ENCODE measurements at regions not wholly inside any gene's neighbourhood (a gene's known extent, or its start where the extent isn't known, plus 50 kb on each side); places are given as distances from the start of the nearest gene placed in this dataset.
"Not testable (repeated sequence)": the region's sequence is repeated elsewhere in the genome, so short reads cannot be mapped to it uniquely, and the experiment has no call there.

DNA sequence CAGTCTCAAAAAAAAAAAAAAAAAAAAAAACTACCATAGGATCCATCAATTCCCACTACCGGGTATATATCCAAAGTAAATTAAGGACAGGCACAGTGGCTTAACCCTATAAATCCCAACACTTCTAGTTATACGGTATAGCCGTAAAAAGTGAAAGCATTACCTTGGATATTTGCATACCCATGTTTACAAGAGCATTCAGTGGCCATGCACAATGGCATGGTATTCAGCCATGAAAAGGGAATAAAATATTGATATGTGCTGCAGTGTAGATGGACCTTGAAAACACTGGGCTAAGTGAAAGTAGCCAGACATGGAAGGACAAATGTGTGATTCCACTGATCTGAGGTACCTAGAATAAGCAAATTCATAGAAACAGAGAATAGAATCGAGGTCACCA, 111.8 kb upstream of the CAB39 start:
- Mint-ChIP-seq H3K9me3 (peaks cover 2 to 4% of the 10 kb centered on the region in 2 donors), H3K4me3 (peak overlapping the region; percentile 50), H3K27ac (peak overlapping the region; percentile 44 to 50), H3K27me3 (ENCODE audit: low read depth in 2 of 2) (peaks cover 0 to 4% of the 10 kb centered on the region in 2 donors), H3K36me3 (no peaks in the 10 kb centered on the region), H3K4me1 (peaks cover 32 to 47% of the 10 kb centered on the region in 2 donors)
- Histone ChIP-seq H3K4me1 (ENCODE audit: control insufficient read depth, insufficient read depth, low read length) (peaks cover 39% of the 10 kb centered on the region), H3K9me3 (ENCODE audit: control insufficient read depth, insufficient read depth, low read length) (peaks cover 5% of the 10 kb centered on the region), H3K27ac (ENCODE audit: low read length) (no peak overlapping the region), H3K27me3 (ENCODE audit: control insufficient read depth, insufficient read depth, low read length) (no peaks in the 10 kb centered on the region), H3K36me3 (ENCODE audit: control insufficient read depth, insufficient read depth, low read length) (no peaks in the 10 kb centered on the region), H3K4me3 (ENCODE audit: low read length) (no peak overlapping the region)
- TF ChIP-seq, protein P1, sequence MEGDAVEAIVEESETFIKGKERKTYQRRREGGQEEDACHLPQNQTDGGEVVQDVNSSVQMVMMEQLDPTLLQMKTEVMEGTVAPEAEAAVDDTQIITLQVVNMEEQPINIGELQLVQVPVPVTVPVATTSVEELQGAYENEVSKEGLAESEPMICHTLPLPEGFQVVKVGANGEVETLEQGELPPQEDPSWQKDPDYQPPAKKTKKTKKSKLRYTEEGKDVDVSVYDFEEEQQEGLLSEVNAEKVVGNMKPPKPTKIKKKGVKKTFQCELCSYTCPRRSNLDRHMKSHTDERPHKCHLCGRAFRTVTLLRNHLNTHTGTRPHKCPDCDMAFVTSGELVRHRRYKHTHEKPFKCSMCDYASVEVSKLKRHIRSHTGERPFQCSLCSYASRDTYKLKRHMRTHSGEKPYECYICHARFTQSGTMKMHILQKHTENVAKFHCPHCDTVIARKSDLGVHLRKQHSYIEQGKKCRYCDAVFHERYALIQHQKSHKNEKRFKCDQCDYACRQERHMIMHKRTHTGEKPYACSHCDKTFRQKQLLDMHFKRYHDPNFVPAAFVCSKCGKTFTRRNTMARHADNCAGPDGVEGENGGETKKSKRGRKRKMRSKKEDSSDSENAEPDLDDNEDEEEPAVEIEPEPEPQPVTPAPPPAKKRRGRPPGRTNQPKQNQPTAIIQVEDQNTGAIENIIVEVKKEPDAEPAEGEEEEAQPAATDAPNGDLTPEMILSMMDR (IDR thresholded peaks at IDR 0.05), result no peak
- 97% methylated on average over 4 of the region's 4 CpGs for WGBS (ENCODE audit: insufficient coverage)
- DNase-seq, result no peak
- intact Hi-C loops (cut with micrococcal nuclease), result no loop called here
- no peak for ATAC-seq

DNA sequence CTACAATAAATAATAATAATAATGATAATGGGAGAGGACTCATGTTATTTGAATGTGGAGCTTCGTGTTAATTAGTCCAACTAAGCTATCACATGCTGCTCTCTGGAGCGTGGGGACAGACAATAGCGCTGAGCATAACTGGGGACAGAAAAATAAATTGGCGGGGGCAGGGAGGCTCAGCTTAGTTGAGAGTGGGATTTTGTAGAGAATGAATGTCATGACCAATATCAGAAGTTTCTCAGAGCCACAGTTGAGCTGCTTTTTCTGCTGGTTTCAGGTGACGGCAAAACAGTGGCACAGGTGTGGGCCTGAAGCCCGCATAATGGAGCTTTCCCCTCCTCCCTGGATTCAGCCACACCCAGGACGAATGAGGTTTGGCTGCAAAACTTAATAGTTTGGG, 111.1 kb upstream of the CAB39 start:
- Mint-ChIP-seq H3K36me3 (no peaks in the 10 kb centered on the region), H3K27ac (peak overlapping the region; percentile 44 to 50), H3K4me3 (peak overlapping the region; percentile 61), H3K4me1 (peaks cover 38 to 51% of the 10 kb centered on the region in 2 donors), H3K9me3 (peaks cover 2 to 5% of the 10 kb centered on the region in 2 donors), H3K27me3 (ENCODE audit: low read depth in 2 of 2) (no peaks in the 10 kb centered on the region)
- intact Hi-C loops (cut with micrococcal nuclease), result no loop called here
- peaks cover 39% of the 10 kb centered on the region for H3K4me1 ChIP-seq (ENCODE audit: control insufficient read depth, insufficient read depth, low read length)
- no peaks in the 10 kb centered on the region for H3K27me3 ChIP-seq (ENCODE audit: control insufficient read depth, insufficient read depth, low read length)
- TF ChIP-seq, protein P1 (IDR thresholded peaks at IDR 0.05), result no peak
- WGBS (ENCODE audit: insufficient coverage), result 69% methylated on average over 6 of the region's 7 CpGs
- H3K4me3 ChIP-seq (ENCODE audit: low read length), result no peak overlapping the region
- no peaks in the 10 kb centered on the region for H3K36me3 ChIP-seq (ENCODE audit: control insufficient read depth, insufficient read depth, low read length)
- peak overlapping the region; percentile 84 for H3K27ac ChIP-seq (ENCODE audit: low read length)
- no peak for ATAC-seq
- DNase-seq, result no peak
- H3K9me3 ChIP-seq (ENCODE audit: control insufficient read depth, insufficient read depth, low read length), result peaks cover 5% of the 10 kb centered on the region

DNA sequence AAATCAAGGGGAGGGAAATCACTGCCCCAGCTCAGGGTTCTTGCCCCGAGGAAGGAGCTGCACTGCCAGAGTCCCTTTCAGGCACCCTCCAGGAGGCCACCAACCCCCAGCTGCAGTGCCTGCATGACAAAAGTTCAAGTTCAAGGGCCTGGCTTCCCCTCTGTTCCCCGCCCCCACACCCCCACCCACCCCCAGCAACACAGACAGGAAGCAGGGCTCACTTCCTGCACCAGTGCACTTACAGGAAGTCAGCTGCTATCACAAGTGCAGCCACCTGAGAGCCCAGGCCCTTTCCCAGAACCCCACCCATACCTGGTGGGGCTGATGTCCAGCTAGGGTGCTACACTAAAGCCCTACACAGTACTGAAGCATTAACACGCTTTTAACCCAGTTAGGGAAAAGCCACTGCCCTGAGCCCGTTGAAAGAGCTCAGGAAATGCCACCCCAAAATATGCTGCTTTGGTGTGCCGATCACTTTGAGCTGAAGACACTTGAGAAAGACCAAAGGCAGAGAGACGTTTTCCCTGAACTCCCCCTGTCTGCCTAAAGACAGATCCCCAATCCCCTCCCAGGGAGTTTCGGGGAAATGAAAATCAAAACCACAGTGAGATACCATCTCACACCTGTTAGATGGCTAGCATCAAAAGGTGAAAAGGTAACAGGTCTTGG, 109.9 kb upstream of the CAB39 start:
- H3K4me3 ChIP-seq (ENCODE audit: low read length), result no peak overlapping the region
- peaks cover 5% of the 10 kb centered on the region for H3K9me3 ChIP-seq (ENCODE audit: control insufficient read depth, insufficient read depth, low read length)
- H3K27me3 ChIP-seq (ENCODE audit: control insufficient read depth, insufficient read depth, low read length), result no peaks in the 10 kb centered on the region
- peaks cover 2 to 8% of the 10 kb centered on the region in 2 donors for H3K9me3 Mint-ChIP-seq
- H3K4me1 Mint-ChIP-seq, result peaks cover 34 to 49% of the 10 kb centered on the region in 2 donors
- WGBS (ENCODE audit: insufficient coverage), result 6% methylated on average over 6 of the region's 7 CpGs
- ATAC-seq, result peak; percentile 81 to 85 (median 83)
- H3K36me3 Mint-ChIP-seq, result no peaks in the 10 kb centered on the region
- peaks cover 39% of the 10 kb centered on the region for H3K4me1 ChIP-seq (ENCODE audit: control insufficient read depth, insufficient read depth, low read length)
- no peaks in the 10 kb centered on the region for H3K36me3 ChIP-seq (ENCODE audit: control insufficient read depth, insufficient read depth, low read length)
- peak overlapping the region; percentile 67 for H3K4me3 Mint-ChIP-seq
- TF ChIP-seq, protein P1 (IDR thresholded peaks at IDR 0.05), result no peak
- no peaks in the 10 kb centered on the region for H3K27me3 Mint-ChIP-seq (ENCODE audit: low read depth in 2 of 2)
- DNase-seq, result peak in 1 of 2 donors; percentile 79
- H3K27ac ChIP-seq (ENCODE audit: low read length), result peak overlapping the region; percentile 84
- intact Hi-C loops (cut with micrococcal nuclease), result no loop called here
- H3K27ac Mint-ChIP-seq, result peak overlapping the region; percentile 82 to 90

DNA sequence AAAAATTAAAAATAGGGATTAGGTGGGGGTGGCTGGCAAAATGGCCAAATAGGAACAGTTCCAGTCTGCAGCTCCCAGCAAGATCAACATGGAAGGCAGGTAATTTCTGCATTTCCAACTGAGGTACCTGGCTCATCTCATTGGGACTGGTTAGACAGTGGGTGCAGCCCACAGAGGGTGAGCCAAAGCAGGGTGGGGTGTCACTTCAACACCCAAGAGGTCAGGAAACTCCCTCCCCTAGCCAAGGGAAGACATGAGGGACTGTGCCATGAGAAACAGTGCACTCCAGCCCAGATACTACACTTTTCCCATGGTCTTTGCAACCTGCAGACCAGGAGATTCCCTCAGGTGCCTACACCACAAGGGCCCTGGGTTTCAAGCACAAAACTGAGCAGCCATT, 109.3 kb upstream of the CAB39 start:
- DNase-seq; H3K9me3 ChIP-seq (ENCODE audit: control insufficient read depth, insufficient read depth, low read length); H3K36me3 Mint-ChIP-seq; intact Hi-C loops (cut with micrococcal nuclease); H3K4me3 ChIP-seq (ENCODE audit: low read length); H3K36me3 ChIP-seq (ENCODE audit: control insufficient read depth, insufficient read depth, low read length); H3K27me3 Mint-ChIP-seq (ENCODE audit: low read depth in 2 of 2); H3K27me3 ChIP-seq (ENCODE audit: control insufficient read depth, insufficient read depth, low read length); H3K9me3 Mint-ChIP-seq: not testable (repeated sequence)
- peaks cover 31 to 49% of the 10 kb centered on the region in 2 donors for H3K4me1 Mint-ChIP-seq
- Histone ChIP-seq H3K4me1 (ENCODE audit: control insufficient read depth, insufficient read depth, low read length) (peaks cover 39% of the 10 kb centered on the region), H3K27ac (ENCODE audit: low read length) (peak overlapping the region; percentile 84)
- peak overlapping the region; percentile 82 to 90 for H3K27ac Mint-ChIP-seq
- peak overlapping the region; percentile 67 for H3K4me3 Mint-ChIP-seq
- ATAC-seq, result peak; percentile 54 to 58 (median 57)

DNA sequence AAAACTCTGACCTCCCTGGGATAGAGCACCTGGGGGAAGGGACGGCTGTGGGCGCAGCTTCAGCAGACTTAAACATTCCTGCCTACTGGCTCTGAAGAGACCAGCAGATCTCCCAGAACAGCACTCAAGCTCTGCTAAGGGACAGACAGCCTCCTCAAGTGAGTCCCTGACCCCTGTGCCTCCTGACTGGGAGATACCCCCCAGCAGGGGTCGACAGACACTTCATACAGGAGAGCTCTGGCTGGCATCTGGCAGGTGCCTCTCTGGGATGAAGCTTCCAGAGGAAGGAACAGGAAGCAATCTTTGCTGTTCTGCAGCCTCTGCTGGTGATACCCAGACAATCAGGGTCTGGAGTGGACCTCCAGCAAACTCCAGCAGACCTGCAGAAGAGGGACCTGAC, 108.5 kb upstream of the CAB39 start:
- peak overlapping the region; percentile 84 for H3K27ac ChIP-seq (ENCODE audit: low read length)
- 91% methylated on average over 3 of the region's 3 CpGs for WGBS (ENCODE audit: insufficient coverage)
- intact Hi-C loops (cut with micrococcal nuclease), result not testable (repeated sequence)

More for the DNA sequence above, 108.5 kb upstream of the CAB39 start:
- not testable (repeated sequence) for H3K36me3 ChIP-seq (ENCODE audit: control insufficient read depth, insufficient read depth, low read length); H3K36me3 Mint-ChIP-seq; H3K27me3 Mint-ChIP-seq (ENCODE audit: low read depth in 2 of 2); H3K9me3 Mint-ChIP-seq; ATAC-seq; H3K4me3 Mint-ChIP-seq; H3K9me3 ChIP-seq (ENCODE audit: control insufficient read depth, insufficient read depth, low read length); H3K27me3 ChIP-seq (ENCODE audit: control insufficient read depth, insufficient read depth, low read length); DNase-seq; H3K4me3 ChIP-seq (ENCODE audit: low read length)
- Mint-ChIP-seq H3K27ac (peak overlapping the region; percentile 47 to 90), H3K4me1 (peaks cover 31 to 49% of the 10 kb centered on the region in 2 donors)
- H3K4me1 ChIP-seq (ENCODE audit: control insufficient read depth, insufficient read depth, low read length), result peaks cover 39% of the 10 kb centered on the region
